ENCODE measurements at regions not wholly inside any gene's neighbourhood (a gene's known extent, or its start where the extent isn't known, plus 50 kb on each side); places are given as distances from the start of the nearest gene placed in this dataset.

- H3K79me2 ChIP-seq (ENCODE audit: control insufficient read depth, insufficient read depth, low read length), result no peaks in the 10 kb centered on the region
- no peak for DNase-seq
- H3K4me3 ChIP-seq (ENCODE audit: control extremely low read depth in 1 of 5, extremely low read depth in 1 of 5, insufficient read depth in 1 of 5, low read depth in 2 of 5, low read length in 4 of 5), result no peak overlapping the region
- H2AFZ ChIP-seq (ENCODE audit: insufficient read depth, low read depth, low read length, poor library complexity, severe bottlenecking), result no peak overlapping the region
- H3K4me2 ChIP-seq (replicated peaks; ENCODE audit: low read depth, low read length, poor library complexity, severe bottlenecking), result no peak overlapping the region
- no peaks in the 10 kb centered on the region for H3K36me3 ChIP-seq (replicated peaks in 1 of 2; ENCODE audit: control extremely low read depth in 1 of 2, control insufficient read depth in 1 of 2, extremely low read depth in 1 of 2, insufficient read depth in 2 of 2, low read length in 1 of 2)
- Mint-ChIP-seq H3K9me3 (ENCODE audit: insufficient read depth) (no peaks in the 10 kb centered on the region), H3K27ac (no peak overlapping the region), H3K4me3 (no peak overlapping the region), H3K27me3 (no peaks in the 10 kb centered on the region), H3K4me1 (no peaks in the 10 kb centered on the region)
- intact Hi-C loops (cut with micrococcal nuclease), result no loop called here
- H3K4me1 ChIP-seq (ENCODE audit: control insufficient read depth in 2 of 2, insufficient read depth in 2 of 2, low read length in 2 of 2), result no peaks in the 10 kb centered on the region
- no peak for ATAC-seq (ENCODE audit: low read depth)
- ChIA-PET POLR2A (no interaction called here), CTCF (no interaction called here)
- TF ChIP-seq, protein P1, sequence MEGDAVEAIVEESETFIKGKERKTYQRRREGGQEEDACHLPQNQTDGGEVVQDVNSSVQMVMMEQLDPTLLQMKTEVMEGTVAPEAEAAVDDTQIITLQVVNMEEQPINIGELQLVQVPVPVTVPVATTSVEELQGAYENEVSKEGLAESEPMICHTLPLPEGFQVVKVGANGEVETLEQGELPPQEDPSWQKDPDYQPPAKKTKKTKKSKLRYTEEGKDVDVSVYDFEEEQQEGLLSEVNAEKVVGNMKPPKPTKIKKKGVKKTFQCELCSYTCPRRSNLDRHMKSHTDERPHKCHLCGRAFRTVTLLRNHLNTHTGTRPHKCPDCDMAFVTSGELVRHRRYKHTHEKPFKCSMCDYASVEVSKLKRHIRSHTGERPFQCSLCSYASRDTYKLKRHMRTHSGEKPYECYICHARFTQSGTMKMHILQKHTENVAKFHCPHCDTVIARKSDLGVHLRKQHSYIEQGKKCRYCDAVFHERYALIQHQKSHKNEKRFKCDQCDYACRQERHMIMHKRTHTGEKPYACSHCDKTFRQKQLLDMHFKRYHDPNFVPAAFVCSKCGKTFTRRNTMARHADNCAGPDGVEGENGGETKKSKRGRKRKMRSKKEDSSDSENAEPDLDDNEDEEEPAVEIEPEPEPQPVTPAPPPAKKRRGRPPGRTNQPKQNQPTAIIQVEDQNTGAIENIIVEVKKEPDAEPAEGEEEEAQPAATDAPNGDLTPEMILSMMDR (IDR thresholded peaks at IDR 0.05), result no peak
- TF ChIP-seq EZH2 (IDR thresholded peaks at IDR 0.05; ENCODE audit: borderline replicate concordance, insufficient read depth, low read depth, low read length, poor library complexity, severe bottlenecking), result no peak
- H3K27me3 ChIP-seq (replicated peaks in 1 of 4; ENCODE audit: control extremely low read depth in 1 of 4, control insufficient read depth in 3 of 4, insufficient read depth in 4 of 4, low read length in 3 of 4), result no peaks in the 10 kb centered on the region
- no peaks in the 10 kb centered on the region for H3K9me3 ChIP-seq (ENCODE audit: control extremely low read depth in 1 of 3, control insufficient read depth in 2 of 3, insufficient read depth in 1 of 3, low read length in 2 of 3)
- H3K27ac ChIP-seq (ENCODE audit: low read length in 2 of 2), result no peak overlapping the region
- H3K9ac ChIP-seq (ENCODE audit: low read length), result no peak overlapping the region
- no peaks in the 10 kb centered on the region for H4K20me1 ChIP-seq (ENCODE audit: control insufficient read depth, insufficient read depth, low read length, poor library complexity, severe bottlenecking)
Measured at GRCh38 chr13:80883545-80883944, 542.6 kb upstream of the SPRY2 start.

DNA sequence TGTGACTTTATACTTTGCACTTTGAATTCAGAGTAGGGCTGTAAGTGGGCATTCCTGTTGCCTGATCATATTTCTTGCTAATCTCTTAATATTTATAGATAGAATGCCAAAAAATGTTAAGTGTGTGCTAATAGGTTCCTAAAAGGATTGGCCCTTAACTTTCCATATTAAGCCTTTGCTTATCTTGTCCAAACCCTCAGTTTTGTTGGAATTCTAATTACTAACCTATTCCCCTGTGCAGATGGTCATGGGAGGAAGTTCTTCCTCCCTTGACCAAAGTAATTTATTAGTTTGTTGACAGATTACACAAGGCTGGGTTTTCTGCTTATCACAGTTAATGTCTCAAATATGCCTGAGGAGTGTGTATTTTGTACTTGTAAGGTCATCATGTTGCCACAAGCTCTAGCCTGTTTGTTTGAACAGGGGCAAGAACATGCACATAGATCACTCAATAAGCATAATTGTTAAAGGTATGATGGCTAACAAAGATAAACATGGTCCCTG, 541.1 kb upstream of the SPRY2 start:
- Mint-ChIP-seq H3K27ac (no peak overlapping the region), H3K9me3 (ENCODE audit: insufficient read depth) (no peaks in the 10 kb centered on the region), H3K4me1 (no peaks in the 10 kb centered on the region), H3K4me3 (no peak overlapping the region), H3K27me3 (no peaks in the 10 kb centered on the region)
- Histone ChIP-seq H3K9ac (ENCODE audit: low read length) (no peak overlapping the region), H4K20me1 (ENCODE audit: control insufficient read depth, insufficient read depth, low read length, poor library complexity, severe bottlenecking) (no peaks in the 10 kb centered on the region), H2AFZ (ENCODE audit: insufficient read depth, low read depth, low read length, poor library complexity, severe bottlenecking) (no peak overlapping the region), H3K4me1 (ENCODE audit: control insufficient read depth in 2 of 2, insufficient read depth in 2 of 2, low read length in 2 of 2) (no peaks in the 10 kb centered on the region), H3K79me2 (ENCODE audit: control insufficient read depth, insufficient read depth, low read length) (no peaks in the 10 kb centered on the region), H3K36me3 (replicated peaks in 1 of 2; ENCODE audit: control extremely low read depth in 1 of 2, control insufficient read depth in 1 of 2, extremely low read depth in 1 of 2, insufficient read depth in 2 of 2, low read length in 1 of 2) (no peaks in the 10 kb centered on the region), H3K27ac (ENCODE audit: low read length in 2 of 2) (no peak overlapping the region), H3K9me3 (ENCODE audit: control extremely low read depth in 1 of 3, control insufficient read depth in 2 of 3, insufficient read depth in 1 of 3, low read length in 2 of 3) (no peaks in the 10 kb centered on the region), H3K4me2 (replicated peaks; ENCODE audit: low read depth, low read length, poor library complexity, severe bottlenecking) (no peak overlapping the region), H3K4me3 (ENCODE audit: control extremely low read depth in 1 of 5, extremely low read depth in 1 of 5, insufficient read depth in 1 of 5, low read depth in 2 of 5, low read length in 4 of 5) (no peak overlapping the region), H3K27me3 (replicated peaks in 1 of 4; ENCODE audit: control extremely low read depth in 1 of 4, control insufficient read depth in 3 of 4, insufficient read depth in 4 of 4, low read length in 3 of 4) (no peaks in the 10 kb centered on the region)
- DNase-seq (no peak), ATAC-seq (ENCODE audit: low read depth) (no peak)
- intact Hi-C loops (cut with micrococcal nuclease), result no loop called here
- TF ChIP-seq, protein P1 (IDR thresholded peaks at IDR 0.05), result no peak
- no peak for TF ChIP-seq EZH2 (IDR thresholded peaks at IDR 0.05; ENCODE audit: borderline replicate concordance, insufficient read depth, low read depth, low read length, poor library complexity, severe bottlenecking)
- ChIA-PET POLR2A (no interaction called here), CTCF (no interaction called here)
